ENCODE measurements at regions not wholly inside any gene's neighbourhood (a gene's known extent, or its start where the extent isn't known, plus 50 kb on each side); places are given as distances from the start of the nearest gene placed in this dataset.

DNA sequence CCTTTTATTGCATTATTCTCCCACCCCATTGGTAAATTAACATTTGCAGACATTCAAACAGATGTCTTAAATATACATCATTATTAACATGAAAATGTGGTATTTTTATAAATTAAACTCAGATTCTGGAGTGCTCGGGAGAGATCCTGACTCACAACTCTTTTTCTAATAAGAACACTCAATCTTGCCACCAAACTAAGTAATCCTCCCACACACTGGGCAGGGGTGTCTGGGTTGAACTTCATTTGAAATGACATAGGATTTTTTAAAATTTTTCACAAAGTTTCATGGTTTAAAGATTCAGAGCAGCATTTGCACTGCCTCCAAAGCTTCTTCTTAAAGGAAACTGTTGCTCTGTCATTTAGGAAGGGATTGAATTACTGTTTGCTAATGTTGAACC lies 754.3 kb downstream of the MECOM start:
- Histone ChIP-seq H3K27me3 (no peaks in the 10 kb centered on the region), H3K4me1 (no peaks in the 10 kb centered on the region), H3K9me3 (no peaks in the 10 kb centered on the region), H3K4me3 (no peak overlapping the region), H3K9ac (ENCODE audit: low read depth in 2 of 2, low read length in 2 of 2) (no peak overlapping the region), H3K36me3 (no peaks in the 10 kb centered on the region), H3K27ac (no peak overlapping the region)
- DNase-seq, result no peak
- TF ChIP-seq CTCF (IDR thresholded peaks at IDR 0.05), result no peak
- intact Hi-C loops (cut with DNase I), result no loop called here

DNA sequence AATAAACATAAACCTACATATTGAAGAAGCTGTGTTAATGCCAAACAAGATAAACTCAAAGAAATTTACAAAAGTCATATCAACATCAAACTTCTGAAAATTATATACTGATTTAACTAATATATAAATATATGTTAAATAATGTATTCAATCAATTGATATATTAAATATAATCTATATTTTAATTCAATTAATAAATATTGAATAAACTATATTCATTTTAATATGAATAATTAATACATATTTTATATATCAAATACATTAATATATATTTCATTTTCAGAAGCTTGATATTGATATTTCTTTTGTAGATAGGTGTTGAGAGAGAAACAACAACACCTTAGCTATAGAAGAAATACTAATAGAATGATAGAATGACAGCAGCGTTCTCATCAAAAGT lies 768.1 kb downstream of the MECOM start:
- TF ChIP-seq CTCF (IDR thresholded peaks at IDR 0.05), result no peak
- H3K27ac ChIP-seq, result no peak overlapping the region
- H3K4me1 ChIP-seq, result no peaks in the 10 kb centered on the region
- H3K9ac ChIP-seq (ENCODE audit: low read depth in 2 of 2, low read length in 2 of 2), result no peak overlapping the region
- H3K27me3 ChIP-seq, result no peaks in the 10 kb centered on the region
- H3K36me3 ChIP-seq, result no peaks in the 10 kb centered on the region
- DNase-seq, result no peak
- intact Hi-C loops (cut with DNase I), result no loop called here
- no peaks in the 10 kb centered on the region for H3K9me3 ChIP-seq
- no peak overlapping the region for H3K4me3 ChIP-seq

- DNase-seq, result no peak
- Histone ChIP-seq H3K36me3 (no peaks in the 10 kb centered on the region), H3K9me3 (no peaks in the 10 kb centered on the region), H3K27ac (no peak overlapping the region), H3K4me1 (no peaks in the 10 kb centered on the region), H3K27me3 (no peaks in the 10 kb centered on the region), H3K9ac (ENCODE audit: low read depth in 2 of 2, low read length in 2 of 2) (no peak overlapping the region), H3K4me3 (no peak overlapping the region)
- intact Hi-C loops (cut with DNase I), result no loop called here
- no peak for TF ChIP-seq CTCF (IDR thresholded peaks at IDR 0.05)
These were observed 769.3 kb downstream of the MECOM start for GRCh38 chr3:168894214-168894613.

- no peaks in the 10 kb centered on the region for H3K27me3 ChIP-seq
- H3K4me1 ChIP-seq, result no peaks in the 10 kb centered on the region
- no peaks in the 10 kb centered on the region for H3K9me3 ChIP-seq
- no peaks in the 10 kb centered on the region for H3K36me3 ChIP-seq
- H3K9ac ChIP-seq (ENCODE audit: low read depth in 2 of 2, low read length in 2 of 2), result no peak overlapping the region
- no peak for DNase-seq
- no peak overlapping the region for H3K27ac ChIP-seq
- intact Hi-C loops (cut with DNase I), result no loop called here
- no peak for TF ChIP-seq CTCF (IDR thresholded peaks at IDR 0.05)
- no peak overlapping the region for H3K4me3 ChIP-seq
These were observed 773.8 kb downstream of the MECOM start for GRCh38 chr3:168889666-168890065.

GRCh38 chr3:168888781-168889180 lies 774.7 kb downstream of the MECOM start:
- H3K27ac ChIP-seq, result no peak overlapping the region
- H3K9ac ChIP-seq (ENCODE audit: low read depth in 2 of 2, low read length in 2 of 2), result no peak overlapping the region
- no peak overlapping the region for H3K4me3 ChIP-seq
- no peaks in the 10 kb centered on the region for H3K4me1 ChIP-seq
- no peaks in the 10 kb centered on the region for H3K27me3 ChIP-seq
- TF ChIP-seq CTCF (IDR thresholded peaks at IDR 0.05), result no peak
- no peaks in the 10 kb centered on the region for H3K36me3 ChIP-seq
- H3K9me3 ChIP-seq, result no peaks in the 10 kb centered on the region
- no peak for DNase-seq
- intact Hi-C loops (cut with DNase I), result no loop called here

- Histone ChIP-seq H3K36me3 (no peaks in the 10 kb centered on the region), H3K27ac (no peak overlapping the region), H3K4me1 (no peaks in the 10 kb centered on the region), H3K4me3 (no peak overlapping the region), H3K27me3 (no peaks in the 10 kb centered on the region), H3K9ac (ENCODE audit: low read depth in 2 of 2, low read length in 2 of 2) (no peak overlapping the region), H3K9me3 (no peaks in the 10 kb centered on the region)
- no peak for TF ChIP-seq CTCF (IDR thresholded peaks at IDR 0.05)
- intact Hi-C loops (cut with DNase I), result no loop called here
- DNase-seq, result no peak
These were observed 778.5 kb downstream of the MECOM start for GRCh38 chr3:168885028-168885427.
